ENCODE measurements at regions not wholly inside any gene's neighbourhood (a gene's known extent, or its start where the extent isn't known, plus 50 kb on each side); places are given as distances from the start of the nearest gene placed in this dataset.

DNA sequence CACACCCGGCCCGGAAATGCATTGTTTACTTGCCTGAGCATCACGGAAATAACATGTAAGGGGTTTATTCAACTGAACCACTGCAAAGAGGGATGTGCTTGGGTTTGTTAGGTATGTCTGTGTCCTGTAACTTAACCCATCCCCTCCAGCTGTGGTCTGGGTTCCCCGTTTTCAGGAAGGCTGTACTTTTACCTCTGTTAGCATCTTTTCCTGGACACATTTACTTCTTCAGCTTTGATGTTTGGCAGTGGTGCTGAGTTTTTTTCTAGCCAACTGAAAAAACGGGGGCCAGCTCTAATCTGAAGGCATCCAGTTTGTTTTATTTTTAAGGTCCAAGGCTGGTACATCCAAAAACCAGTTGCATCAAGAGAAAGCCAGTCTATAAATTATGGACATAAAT, 561.8 kb downstream of the BNC2 start:
- TF ChIP-seq, protein P1, sequence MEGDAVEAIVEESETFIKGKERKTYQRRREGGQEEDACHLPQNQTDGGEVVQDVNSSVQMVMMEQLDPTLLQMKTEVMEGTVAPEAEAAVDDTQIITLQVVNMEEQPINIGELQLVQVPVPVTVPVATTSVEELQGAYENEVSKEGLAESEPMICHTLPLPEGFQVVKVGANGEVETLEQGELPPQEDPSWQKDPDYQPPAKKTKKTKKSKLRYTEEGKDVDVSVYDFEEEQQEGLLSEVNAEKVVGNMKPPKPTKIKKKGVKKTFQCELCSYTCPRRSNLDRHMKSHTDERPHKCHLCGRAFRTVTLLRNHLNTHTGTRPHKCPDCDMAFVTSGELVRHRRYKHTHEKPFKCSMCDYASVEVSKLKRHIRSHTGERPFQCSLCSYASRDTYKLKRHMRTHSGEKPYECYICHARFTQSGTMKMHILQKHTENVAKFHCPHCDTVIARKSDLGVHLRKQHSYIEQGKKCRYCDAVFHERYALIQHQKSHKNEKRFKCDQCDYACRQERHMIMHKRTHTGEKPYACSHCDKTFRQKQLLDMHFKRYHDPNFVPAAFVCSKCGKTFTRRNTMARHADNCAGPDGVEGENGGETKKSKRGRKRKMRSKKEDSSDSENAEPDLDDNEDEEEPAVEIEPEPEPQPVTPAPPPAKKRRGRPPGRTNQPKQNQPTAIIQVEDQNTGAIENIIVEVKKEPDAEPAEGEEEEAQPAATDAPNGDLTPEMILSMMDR (IDR thresholded peaks at IDR 0.05) = no peak

GRCh38 chr9:16309082-16309468, 561.4 kb downstream of the BNC2 start:
- Mint-ChIP-seq H3K27me3 (ENCODE audit: low read depth, poor library complexity) (peaks cover 19% of the 10 kb centered on the region), H3K4me3 (no peak overlapping the region), H3K4me1 (peaks cover 34% of the 10 kb centered on the region), H3K27ac (no peak overlapping the region), H3K36me3 (ENCODE audit: low read depth) (no peaks in the 10 kb centered on the region), H3K9me3 (no peaks in the 10 kb centered on the region)
- DNase-seq = no peak
- TF ChIP-seq, protein P1 (IDR thresholded peaks at IDR 0.05) = no peak

More for the DNA sequence above, 561.8 kb downstream of the BNC2 start:
- Mint-ChIP-seq H3K9me3 (no peaks in the 10 kb centered on the region), H3K4me3 (no peak overlapping the region), H3K27me3 (ENCODE audit: low read depth, poor library complexity) (peaks cover 19% of the 10 kb centered on the region), H3K27ac (no peak overlapping the region), H3K4me1 (peaks cover 36% of the 10 kb centered on the region), H3K36me3 (ENCODE audit: low read depth) (no peaks in the 10 kb centered on the region)
- no peak for DNase-seq

- Mint-ChIP-seq H3K4me1 (peaks cover 34% of the 10 kb centered on the region), H3K27me3 (ENCODE audit: low read depth, poor library complexity) (peaks cover 18% of the 10 kb centered on the region), H3K36me3 (ENCODE audit: low read depth) (no peaks in the 10 kb centered on the region), H3K4me3 (no peak overlapping the region), H3K9me3 (no peaks in the 10 kb centered on the region), H3K27ac (no peak overlapping the region)
- no peak for DNase-seq
- TF ChIP-seq, protein P1 (IDR thresholded peaks at IDR 0.05) = no peak
Measured at GRCh38 chr9:16309469-16310271, 560.8 kb downstream of the BNC2 start.

GRCh38 chr9:16310278-16311110, 560.0 kb downstream of the BNC2 start:
- H3K36me3 Mint-ChIP-seq (ENCODE audit: low read depth) = no peaks in the 10 kb centered on the region
- DNase-seq = no peak
- H3K27ac Mint-ChIP-seq = peak overlapping the region; percentile 6
- TF ChIP-seq, protein P1 (IDR thresholded peaks at IDR 0.05) = no peak
- no peaks in the 10 kb centered on the region for H3K9me3 Mint-ChIP-seq
- peaks cover 39% of the 10 kb centered on the region for H3K4me1 Mint-ChIP-seq
- H3K27me3 Mint-ChIP-seq (ENCODE audit: low read depth, poor library complexity) = peaks cover 16% of the 10 kb centered on the region
- peak overlapping the region; percentile 6 for H3K4me3 Mint-ChIP-seq

- TF ChIP-seq, protein P1 (IDR thresholded peaks at IDR 0.05) = no peak
- Mint-ChIP-seq H3K27me3 (ENCODE audit: low read depth, poor library complexity) (peaks cover 12% of the 10 kb centered on the region), H3K9me3 (no peaks in the 10 kb centered on the region), H3K4me1 (peaks cover 55% of the 10 kb centered on the region), H3K36me3 (ENCODE audit: low read depth) (no peaks in the 10 kb centered on the region), H3K4me3 (no peak overlapping the region), H3K27ac (no peak overlapping the region)
- no peak for DNase-seq
Measured at GRCh38 chr9:16312116-16312515, 558.4 kb downstream of the BNC2 start.

Measured in nephron progenitor cell (in vitro differentiated cells).